HCT116 (cell line): ENCODE measurements at regions not wholly inside any gene's neighbourhood (a gene's known extent, or its start where the extent isn't known, plus 50 kb on each side); places are given as distances from the start of the nearest gene placed in this dataset.

Experiments
- CTCF ChIP-seq, 3 experiments: fragments of 200-600 bp in 1 of 3; sonication (generic) in 1 of 3; IDR thresholded peaks in 2 of 3; conservative IDR thresholded peaks in 1 of 3; 2 replicates each; pipeline ENCODE4 v1.5.1; 2012 to 2017; ENCODE audit warnings: low read depth in 2 of 3, low read length in 2 of 3, antibody characterized with exemption in 1 of 3, borderline replicate concordance in 1 of 3, control low read depth in 1 of 3, mild to moderate bottlenecking in 1 of 3, mixed read lengths in 1 of 3, mixed run types in 1 of 3, moderate library complexity in 1 of 3; ENCODE audit not compliant: insufficient read depth in 1 of 3
- EGR1 ChIP-seq: IDR thresholded peaks from 2 replicates; pipeline ENCODE4 v1.6.1; 2012; ENCODE audit warnings: low read depth
- EZH2 ChIP-seq: fragments of 200-600 bp; sonication (generic); IDR thresholded peaks from 2 replicates; pipeline ENCODE4 v1.6.1; 2017; ENCODE audit warnings: antibody characterized with exemption, mixed run types
- JUND ChIP-seq: IDR thresholded peaks from 2 replicates; pipeline ENCODE4 v1.6.1; 2012
- POLR2A ChIP-seq: IDR thresholded peaks from 2 replicates; pipeline ENCODE4 v1.7.0; 2011; ENCODE audit warnings: borderline replicate concordance; ENCODE audit not compliant: insufficient read depth, insufficient read length; ENCODE audit errors: extremely low read depth
- SIN3A ChIP-seq: IDR thresholded peaks from 2 replicates; pipeline ENCODE4 v1.6.1; 2012; ENCODE audit warnings: low read depth

DNA sequence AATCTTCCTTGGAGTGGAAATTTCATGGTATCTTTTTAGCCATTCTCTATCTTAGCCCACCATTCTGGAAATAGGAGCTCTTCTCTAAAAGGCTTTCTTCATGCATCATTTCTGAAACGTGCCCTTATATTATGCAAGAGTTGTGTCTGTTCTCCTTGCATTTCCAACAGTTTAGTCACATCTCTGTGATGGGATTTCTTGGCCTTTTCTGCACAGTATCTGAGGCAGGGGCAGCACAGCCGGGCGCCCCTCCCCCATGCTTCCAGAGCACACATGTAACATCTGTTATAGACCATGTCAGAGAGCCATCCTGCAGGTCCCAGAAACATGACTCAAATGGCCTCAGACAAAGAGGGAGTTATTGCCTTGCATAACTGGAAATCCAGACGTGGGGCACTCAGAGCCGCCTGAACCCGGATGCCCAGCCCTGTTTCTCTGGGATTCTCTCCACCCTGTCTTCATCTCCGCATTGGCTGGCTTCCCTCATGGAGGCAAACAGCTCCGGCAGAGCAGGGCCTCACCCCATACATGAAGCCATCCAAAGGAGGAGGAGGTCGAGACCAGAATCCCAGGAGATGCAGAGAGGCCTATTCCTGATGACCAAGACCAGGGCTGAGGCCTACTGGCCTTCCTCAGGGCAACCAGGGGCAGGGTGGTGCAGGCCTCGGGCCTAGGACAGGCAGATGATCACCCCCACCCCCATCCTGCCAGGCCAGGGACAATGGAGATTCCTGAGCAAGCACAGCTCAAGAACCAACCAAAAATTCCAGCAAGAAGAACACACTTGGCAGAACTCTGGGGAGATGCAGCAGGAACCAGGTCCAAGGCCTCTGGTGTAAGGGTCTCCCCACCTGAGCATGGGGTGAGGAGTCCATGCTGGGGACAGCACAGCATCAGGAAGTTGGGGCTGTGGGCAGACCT lies 61.3 kb downstream of the IGLL5 start:
- TF ChIP-seq EGR1 (no peak), CTCF (IDR thresholded peaks at IDR 0.05 in 2 of 3, conservative IDR thresholded peaks at IDR 0.05 in 1 of 3; ENCODE audit: borderline replicate concordance in 1 of 3, insufficient read depth in 1 of 3, low read depth in 2 of 3, low read length in 2 of 3) (no peak), JUND (no peak), SIN3A (no peak), POLR2A (no peak), EZH2 (no peak)
